IPS-18a (cell line): ENCODE measurements at regions not wholly inside any gene's neighbourhood (a gene's known extent, or its start where the extent isn't known, plus 50 kb on each side); places are given as distances from the start of the nearest gene placed in this dataset.

Experiments used
- H3K27ac ChIP-seq: one replicate; pipeline ENCODE4 v1.5.1; 2013; ENCODE audit warnings: low read length
- H3K27me3 ChIP-seq: one replicate; pipeline ENCODE4 v1.6.1; 2013; ENCODE audit warnings: mild to moderate bottlenecking, low read length; ENCODE audit not compliant: control insufficient read depth, insufficient read depth
- H3K36me3 ChIP-seq: one replicate; pipeline ENCODE4 v1.6.1; 2013; ENCODE audit warnings: low read depth, low read length; ENCODE audit not compliant: control insufficient read depth
- H3K4me1 ChIP-seq: one replicate; pipeline ENCODE4 v1.6.1; 2013; ENCODE audit warnings: low read depth, low read length; ENCODE audit not compliant: control insufficient read depth
- H3K4me3 ChIP-seq: one replicate; pipeline ENCODE4 v1.5.1; 2013; ENCODE audit warnings: low read length
- H3K9ac ChIP-seq: one replicate; pipeline ENCODE4 v1.6.1; 2013; ENCODE audit warnings: mild to moderate bottlenecking, low read length, moderate library complexity
- H3K9me3 ChIP-seq: one replicate; pipeline ENCODE4 v1.6.1; 2013; ENCODE audit warnings: low read depth, low read length; ENCODE audit not compliant: control insufficient read depth

GRCh38 chr9:107872457-107873192, 383.1 kb upstream of the KLF4 start:
- Histone ChIP-seq H3K27me3 (no peaks in the 10 kb centered on the region), H3K4me3 (peak overlapping the region; percentile 25), H3K36me3 (no peaks in the 10 kb centered on the region), H3K4me1 (peaks cover 20% of the 10 kb centered on the region), H3K27ac (no peak overlapping the region), H3K9me3 (no peaks in the 10 kb centered on the region), H3K9ac (no peak overlapping the region)

GRCh38 chr9:107870927-107871680, 381.5 kb upstream of the KLF4 start:
- Histone ChIP-seq H3K27ac (no peak overlapping the region), H3K9me3 (no peaks in the 10 kb centered on the region), H3K36me3 (no peaks in the 10 kb centered on the region), H3K27me3 (no peaks in the 10 kb centered on the region), H3K4me1 (peaks cover 20% of the 10 kb centered on the region), H3K9ac (no peak overlapping the region), H3K4me3 (no peak overlapping the region)

- Histone ChIP-seq H3K36me3 (no peaks in the 10 kb centered on the region), H3K4me1 (peaks cover 20% of the 10 kb centered on the region), H3K27ac (no peak overlapping the region), H3K9ac (no peak overlapping the region), H3K4me3 (no peak overlapping the region), H3K9me3 (no peaks in the 10 kb centered on the region), H3K27me3 (no peaks in the 10 kb centered on the region)
Measured at GRCh38 chr9:107870221-107870620, 380.7 kb upstream of the KLF4 start.

- no peak overlapping the region for H3K9ac ChIP-seq
- H3K4me1 ChIP-seq, result peaks cover 20% of the 10 kb centered on the region
- no peaks in the 10 kb centered on the region for H3K36me3 ChIP-seq
- no peak overlapping the region for H3K27ac ChIP-seq
- no peak overlapping the region for H3K4me3 ChIP-seq
- H3K9me3 ChIP-seq, result no peaks in the 10 kb centered on the region
- H3K27me3 ChIP-seq, result no peaks in the 10 kb centered on the region
Measured at GRCh38 chr9:107869111-107869510, 379.5 kb upstream of the KLF4 start.

GRCh38 chr9:107868186-107868585, 378.6 kb upstream of the KLF4 start:
- no peak overlapping the region for H3K9ac ChIP-seq
- no peaks in the 10 kb centered on the region for H3K9me3 ChIP-seq
- H3K4me3 ChIP-seq, result no peak overlapping the region
- H3K27me3 ChIP-seq, result no peaks in the 10 kb centered on the region
- no peaks in the 10 kb centered on the region for H3K36me3 ChIP-seq
- H3K4me1 ChIP-seq, result peaks cover 14% of the 10 kb centered on the region
- H3K27ac ChIP-seq, result no peak overlapping the region

- no peaks in the 10 kb centered on the region for H3K9me3 ChIP-seq
- H3K27ac ChIP-seq, result no peak overlapping the region
- H3K9ac ChIP-seq, result no peak overlapping the region
- no peaks in the 10 kb centered on the region for H3K36me3 ChIP-seq
- H3K4me1 ChIP-seq, result peaks cover 10% of the 10 kb centered on the region
- H3K27me3 ChIP-seq, result no peaks in the 10 kb centered on the region
- H3K4me3 ChIP-seq, result no peak overlapping the region
Measured at GRCh38 chr9:107867738-107868137, 378.2 kb upstream of the KLF4 start.

- Histone ChIP-seq H3K27ac (no peak overlapping the region), H3K9ac (no peak overlapping the region), H3K4me3 (no peak overlapping the region)
Measured at GRCh38 chr9:107866711-107867311, 377.2 kb upstream of the KLF4 start.

GRCh38 chr9:107863396-107863795, 373.8 kb upstream of the KLF4 start:
- Histone ChIP-seq H3K36me3 (no peaks in the 10 kb centered on the region), H3K9me3 (no peaks in the 10 kb centered on the region), H3K4me3 (no peak overlapping the region), H3K9ac (no peak overlapping the region), H3K27ac (no peak overlapping the region), H3K4me1 (no peaks in the 10 kb centered on the region), H3K27me3 (no peaks in the 10 kb centered on the region)

More at GRCh38 chr9:107866711-107867311, 377.2 kb upstream of the KLF4 start:
- no peaks in the 10 kb centered on the region for H3K9me3 ChIP-seq
- H3K4me1 ChIP-seq, result peaks cover 3% of the 10 kb centered on the region
- H3K27me3 ChIP-seq, result no peaks in the 10 kb centered on the region
- no peaks in the 10 kb centered on the region for H3K36me3 ChIP-seq

- no peak overlapping the region for H3K9ac ChIP-seq
- H3K9me3 ChIP-seq, result no peaks in the 10 kb centered on the region
- no peak overlapping the region for H3K27ac ChIP-seq
- H3K36me3 ChIP-seq, result no peaks in the 10 kb centered on the region
- no peaks in the 10 kb centered on the region for H3K27me3 ChIP-seq
- no peak overlapping the region for H3K4me3 ChIP-seq
- H3K4me1 ChIP-seq, result no peaks in the 10 kb centered on the region
Measured at GRCh38 chr9:107862881-107863280, 373.3 kb upstream of the KLF4 start.

GRCh38 chr9:107862323-107862722, 372.8 kb upstream of the KLF4 start:
- H3K9ac ChIP-seq, result no peak overlapping the region
- no peak overlapping the region for H3K27ac ChIP-seq
- no peak overlapping the region for H3K4me3 ChIP-seq
- no peaks in the 10 kb centered on the region for H3K9me3 ChIP-seq
- no peaks in the 10 kb centered on the region for H3K27me3 ChIP-seq
- no peaks in the 10 kb centered on the region for H3K4me1 ChIP-seq
- no peaks in the 10 kb centered on the region for H3K36me3 ChIP-seq

- Histone ChIP-seq H3K9ac (no peak overlapping the region), H3K27ac (no peak overlapping the region), H3K4me3 (no peak overlapping the region), H3K36me3 (no peaks in the 10 kb centered on the region), H3K27me3 (no peaks in the 10 kb centered on the region), H3K9me3 (no peaks in the 10 kb centered on the region), H3K4me1 (no peaks in the 10 kb centered on the region)
Measured at GRCh38 chr9:107861075-107861474, 371.5 kb upstream of the KLF4 start.
